Heart right ventricle (tissue), 16 donors: ENCODE measurements at regions not wholly inside any gene's neighbourhood (a gene's known extent, or its start where the extent isn't known, plus 50 kb on each side); places are given as distances from the start of the nearest gene placed in this dataset.

Source experiments
- ATAC-seq, 8 donors: fragments of 200-7000 bp; cut with Tn5 transposase; one replicate each; pipeline ENCODE4 v1.9.1; 2020; ENCODE audit warnings: mild to moderate bottlenecking in 8 of 8, moderate library complexity in 8 of 8, moderate number of reproducible peaks in 1 of 8
- DNase-seq, 2 donors: peaks; one replicate each; pipeline ENCODE4 v3.0.0-alpha.2; 2020
- H3K27ac ChIP-seq, 10 donors: fragments of 200-600 bp; sonication (generic) in 2 of 10; one replicate each; pipeline versions ENCODE4 v1.5.0 to v1.8.0; 2020 to 2022; ENCODE audit warnings: mild to moderate bottlenecking in 3 of 10
- H3K27me3 ChIP-seq, 7 donors: fragments of 200-600 bp; one replicate each; pipeline ENCODE4 v1.8.0; 2021 to 2022; ENCODE audit warnings: mild to moderate bottlenecking in 2 of 7
- H3K36me3 ChIP-seq, 9 donors: fragments of 200-600 bp; sonication (generic) in 1 of 9; one replicate each; pipeline versions ENCODE4 v1.5.0 to v1.8.0; 2020 to 2022; ENCODE audit warnings: mild to moderate bottlenecking in 2 of 9
- H3K4me1 ChIP-seq, 9 donors: fragments of 200-600 bp; sonication (generic) in 1 of 9; one replicate each; pipeline versions ENCODE4 v1.5.0 to v1.8.0; 2020 to 2022; ENCODE audit warnings: mild to moderate bottlenecking in 4 of 9
- H3K4me3 ChIP-seq, 10 donors: fragments of 200-600 bp; sonication (generic) in 2 of 10; one replicate each; pipeline versions ENCODE4 v1.5.0 to v1.8.0; 2020 to 2022; ENCODE audit warnings: mild to moderate bottlenecking in 7 of 10, moderate library complexity in 2 of 10
- H3K9me3 ChIP-seq, 11 donors: fragments of 200-600 bp in 10 of 11; sonication (generic) in 2 of 11; one replicate each; pipeline versions ENCODE4 v1.5.0 to v1.8.0; 2013 to 2022; ENCODE audit warnings: mild to moderate bottlenecking in 2 of 11, control low read depth in 1 of 11, moderate library complexity in 1 of 11
- CTCF ChIP-seq, 9 donors: fragments of 200-600 bp; sonication (generic) in 2 of 9; IDR thresholded peaks; one replicate each; pipeline versions ENCODE4 v1.5.0 to v1.8.0; 2021 to 2022; ENCODE audit warnings: antibody characterized with exemption in 9 of 9, mild to moderate bottlenecking in 5 of 9, moderate library complexity in 1 of 9
- WGBS, 2 donors: extraction: QIAGEN DNeasy Blood & Tissue Kit; methylation state at CpG; one replicate each; pipeline ENCODE4 v1.1.7; 2013; ENCODE audit warnings: inconsistent platforms in 1 of 2; 5-methylcytosine and 5-hydroxymethylcytosine counted together
- intact Hi-C, 10 donors: fragments of 100-400 bp; cut with DNase I; formaldehyde crosslinking; loops; one replicate each; pipeline versions ENCODE4 v1.11.1 to v1.14.2; 2022
- donor health status: Arrhythmogenic right ventricular cardiomyopathy.
- donor health status: ischemic (EF 13 %, LVEDD 7.1; RV severe dilation, severe dysfunction).
- donor health status: healthy with polysubstance abuse.
- donor health status: DM: no; HTN: yes; CAD: no.
- donor health status: DM: no; HTN: no; CAD: no.
- donor health status: ischemic (EF 25% LVEDD 6.9; RV normal size, moderate dysfunction).
- donor health status: ischemic (EF 25% LVEDD 5.7; RV mildly dilated, moderate dysfunction).
- donor health status: healthy.
- donor health status: DM: yes; HTN: yes; CAD: no.
- donor health status: Ischemic cardiomyopathy.
- donor health status: ischemic (EF 35%, LVEDD 5.7; RV mildly dilated, moderate dysfunction).
- donor health status: nonischemic (EF 11% LVEDD 7.7; RV severe dilation, severe dysfunction).
- donor health status: DM: yes; HTN: yes; CAD: no.
- donor health status: PGD.
- donor health status: ischemic (EF 29% LVEDD 5.4; RV normal size, mild dysfunction).
- donor health status: nonischemic (EF 23%, LVEDD 6.1; RV moderate dilation, normal function).

DNA sequence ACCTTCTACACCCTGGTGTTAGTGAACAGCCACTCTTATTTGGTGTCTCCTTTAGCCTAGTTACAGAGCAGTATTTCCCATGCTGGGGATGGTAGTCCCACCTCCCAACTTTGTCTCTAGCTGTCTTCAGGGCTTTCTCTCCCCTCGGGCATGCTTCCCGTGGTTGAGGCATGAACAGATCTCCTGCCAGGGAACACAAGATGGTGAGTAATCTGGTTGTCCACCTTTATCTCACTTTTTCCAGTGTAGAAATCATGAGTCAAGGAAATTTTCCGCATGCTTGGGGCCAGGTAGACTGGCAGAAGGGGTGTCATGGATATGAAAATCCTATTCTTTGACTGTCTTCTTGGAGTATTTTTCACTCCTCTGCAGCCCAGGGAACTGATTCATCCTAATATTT, 532.9 kb downstream of the ANXA1 start:
- ATAC-seq (no peak), DNase-seq (no peak)
- intact Hi-C loops, result no loop called here
- 58 to 83% methylated on average over 3 of the region's 3 CpGs for WGBS, 2 donors
- Histone ChIP-seq H3K9me3 (peaks cover 0 to 15% (median 0%) of the 10 kb centered on the region in 11 donors), H3K36me3 (no peaks in the 10 kb centered on the region), H3K4me3 (no peak overlapping the region), H3K4me1 (no peaks in the 10 kb centered on the region), H3K27me3 (no peaks in the 10 kb centered on the region), H3K27ac (no peak overlapping the region)
- TF ChIP-seq CTCF (IDR thresholded peaks at IDR 0.05), result no peak

DNA sequence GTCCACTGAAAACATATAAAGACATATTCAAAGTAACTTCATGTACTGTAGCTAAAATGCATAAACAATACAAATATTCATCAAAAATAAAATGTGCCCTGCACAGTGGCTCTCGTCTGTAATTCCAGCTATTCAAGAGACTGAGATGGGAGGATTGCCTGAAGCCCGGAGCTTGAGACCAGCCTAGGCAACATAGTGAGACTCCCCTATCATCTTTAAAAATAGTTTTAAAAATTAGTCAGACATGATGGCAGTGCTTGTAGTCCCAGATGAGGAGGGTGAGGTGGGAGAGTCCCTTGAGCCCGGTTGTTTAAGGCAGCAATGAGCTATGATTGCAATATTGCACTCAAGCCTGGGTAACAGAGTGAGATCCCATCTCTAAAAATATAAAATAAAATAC, 534.1 kb downstream of the ANXA1 start:
- ATAC-seq, result no peak
- intact Hi-C loops, result no loop called here

DNA sequence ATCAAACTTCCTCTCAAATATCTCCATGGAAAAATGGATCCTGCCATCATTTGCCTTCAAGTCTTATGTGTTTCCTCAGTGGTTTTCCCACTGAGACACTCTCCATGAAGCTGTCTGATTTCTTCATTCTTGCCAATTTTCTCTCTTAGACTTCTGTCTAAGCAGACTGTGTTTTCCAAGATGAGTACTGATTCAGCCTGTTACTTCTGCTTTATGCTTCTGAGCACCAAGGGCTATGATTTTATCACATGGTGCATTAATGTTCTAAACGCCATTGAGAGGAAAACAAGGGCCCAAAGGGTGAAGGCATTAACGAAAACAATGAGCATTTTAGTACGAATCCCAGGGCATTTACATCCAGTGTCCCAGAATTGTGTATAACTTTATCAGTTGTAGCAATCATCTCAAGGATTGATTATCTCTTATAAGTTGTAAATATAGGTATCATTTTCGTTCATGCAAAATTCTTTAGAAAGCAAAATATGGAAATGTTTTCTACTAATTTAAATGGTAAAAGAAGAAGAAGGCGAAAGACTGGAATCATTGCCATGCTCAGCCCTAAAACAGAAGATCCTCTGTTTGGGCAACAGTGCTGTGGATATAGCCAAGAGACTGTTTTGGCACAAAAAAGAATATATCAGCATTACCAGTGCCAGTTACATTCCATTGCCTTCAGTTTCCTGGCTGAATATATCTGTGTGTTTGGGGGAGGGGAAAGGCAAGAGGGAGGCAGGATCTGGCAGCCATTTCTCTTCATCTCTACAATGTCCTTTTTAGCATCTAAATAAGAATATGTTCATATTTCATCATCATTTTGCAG, 537.6 kb downstream of the ANXA1 start:
- peaks cover 0 to 1% (median 0%) of the 10 kb centered on the region in 11 donors for H3K9me3 ChIP-seq
- no peaks in the 10 kb centered on the region for H3K27me3 ChIP-seq
- intact Hi-C loops, result no loop called here
- TF ChIP-seq CTCF (IDR thresholded peaks at IDR 0.05), result no peak
- DNase-seq (no peak), ATAC-seq (no peak)
- H3K36me3 ChIP-seq, result no peaks in the 10 kb centered on the region
- 66 to 78% methylated on average over 5 of the region's 5 CpGs for WGBS, 2 donors
- H3K4me3 ChIP-seq, result no peak overlapping the region
- no peak overlapping the region for H3K27ac ChIP-seq
- H3K4me1 ChIP-seq, result no peaks in the 10 kb centered on the region

More for the DNA sequence above, 534.1 kb downstream of the ANXA1 start:
- no peak for DNase-seq
- no peak for TF ChIP-seq CTCF (IDR thresholded peaks at IDR 0.05)
- Histone ChIP-seq H3K27ac (no peak overlapping the region), H3K4me1 (no peaks in the 10 kb centered on the region), H3K9me3 (peaks cover 0 to 15% (median 0%) of the 10 kb centered on the region in 11 donors), H3K4me3 (no peak overlapping the region), H3K27me3 (no peaks in the 10 kb centered on the region), H3K36me3 (no peaks in the 10 kb centered on the region)
- 73 to 81% methylated on average over 3 of the region's 3 CpGs for WGBS, 2 donors

- Histone ChIP-seq H3K27me3 (no peaks in the 10 kb centered on the region), H3K27ac (no peak overlapping the region), H3K4me1 (no peaks in the 10 kb centered on the region), H3K4me3 (no peak overlapping the region), H3K36me3 (no peaks in the 10 kb centered on the region), H3K9me3 (peaks cover 0 to 13% (median 0%) of the 10 kb centered on the region in 11 donors)
- no peak for DNase-seq
- no peak for ATAC-seq
- intact Hi-C loops, result no loop called here
- TF ChIP-seq CTCF (IDR thresholded peaks at IDR 0.05), result no peak
- WGBS, 2 donors, result 59 to 64% methylated on average over 1 of the region's 1 CpG
These were observed 549.9 kb downstream of the ANXA1 start for GRCh38 chr9:73701415-73702057.
